ENCODE measurements at regions not wholly inside any gene's neighbourhood (a gene's known extent, or its start where the extent isn't known, plus 50 kb on each side); places are given as distances from the start of the nearest gene placed in this dataset.

DNA sequence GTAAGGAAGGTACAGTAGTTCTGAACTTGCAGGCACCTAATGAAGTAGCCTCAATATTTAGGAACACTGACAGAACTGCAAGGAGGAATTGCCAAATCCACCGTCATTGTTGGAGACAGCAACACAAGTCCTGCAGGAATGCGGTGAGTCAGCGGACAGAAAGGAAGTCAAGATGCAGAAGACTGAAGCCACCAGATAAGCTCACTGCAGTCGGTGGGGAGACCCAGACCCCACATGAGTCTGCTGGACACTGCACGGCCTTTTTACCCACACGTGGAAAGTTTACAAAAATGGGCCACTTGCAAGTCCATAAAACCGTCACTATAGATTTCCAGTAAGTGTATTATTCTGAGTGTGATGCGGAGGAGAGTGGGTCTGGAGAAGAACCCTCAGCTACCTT lies 1471.6 kb downstream of the TBC1D22A start:
- BruUV-seq (replicated peaks): no TSS peak
- TF ChIP-seq PCBP2 (optimal IDR thresholded peaks at IDR 0.05; ENCODE audit: low read depth, low read length, poor library complexity, severe bottlenecking) (no peak), PRMT3 (CRISPR knock-in tag; IDR thresholded peaks at IDR 0.05; ENCODE audit: borderline replicate concordance, low read depth) (no peak), ZNF562 (CRISPR knock-in tag; IDR thresholded peaks at IDR 0.05; ENCODE audit: borderline replicate concordance) (no peak), ZSCAN29 (CRISPR knock-in tag; conservative IDR thresholded peaks at IDR 0.05) (no peak), TSC22D2 (CRISPR knock-in tag; IDR thresholded peaks at IDR 0.05; ENCODE audit: borderline replicate concordance) (no peak), GMEB1 (CRISPR knock-in tag; IDR thresholded peaks at IDR 0.05; ENCODE audit: borderline replicate concordance) (no peak), NCOR1 (IDR thresholded peaks at IDR 0.05; ENCODE audit: borderline replicate concordance, low read length) (no peak), MTERF4 (CRISPR knock-in tag; IDR thresholded peaks at IDR 0.05) (no peak), ZBTB43 (CRISPR knock-in tag; conservative IDR thresholded peaks at IDR 0.05) (no peak), SUZ12 (IDR thresholded peaks at IDR 0.05; ENCODE audit: low read depth, low read length) (no peak)
- H3K27me3 ChIP-seq (ENCODE audit: control insufficient read depth in 1 of 2, insufficient read depth in 2 of 2, low read length in 2 of 2): peaks cover 0 to 5% of the 10 kb centered on the region in 2 experiments; a peak in 2 of 5 replicates

More for the DNA sequence above, 1471.6 kb downstream of the TBC1D22A start:
- 55% methylated on average over 8 of the region's 8 CpGs for WGBS (ENCODE audit: low lambda C conversion rate)
- H4K20me1 ChIP-seq (ENCODE audit: insufficient read depth, low read length): no peaks in the 10 kb centered on the region
- no peaks in the 10 kb centered on the region for H3K79me2 ChIP-seq (ENCODE audit: insufficient read depth, low read length)
- intact Hi-C loops (cut with micrococcal nuclease; ENCODE audit: unreplicated experiment): no loop called here
- in situ Hi-C loops (cut with HindIII; ENCODE audit: extremely low pct_ligation_motif_present, low pct_unique_long_range_greater_than_20kb): no loop called here
- no peak overlapping the region for H3K27ac ChIP-seq (ENCODE audit: extremely low read length, insufficient read depth, low read length)
- no peak overlapping the region for H3K9ac ChIP-seq (ENCODE audit: insufficient read depth, low read depth, low read length)
- ATAC-seq: no peak
- no peak for FAIRE-seq
- no peak overlapping the region for H2AFZ ChIP-seq (ENCODE audit: low read length)
- H3K36me3 ChIP-seq (replicated peaks in 1 of 2; ENCODE audit: control insufficient read depth in 1 of 2, insufficient read depth in 2 of 2, low read length in 2 of 2): no peaks in the 10 kb centered on the region
- no peak overlapping the region for H3K4me2 ChIP-seq (ENCODE audit: low read depth, low read length)
- H3K4me3 ChIP-seq (replicated peaks in 1 of 3; ENCODE audit: insufficient read depth in 1 of 3, low read depth in 2 of 3, low read length in 3 of 3): no peak overlapping the region
- CTCF ChIA-PET (ENCODE audit: low intra/inter-chr PET ratio, low total read pairs): no interaction called here
- no peaks in the 10 kb centered on the region for H3K9me3 ChIP-seq (ENCODE audit: low read length)
- H3K4me1 ChIP-seq (ENCODE audit: insufficient read depth, low read length): no peaks in the 10 kb centered on the region
- POLR2A ChIA-PET: no interaction called here
- no peak for DNase-seq (ENCODE audit: low spot score)

Measured in HepG2 (cell line).